SK-N-SH treated with all-trans-retinoic acid at 6 μM for 48 hours (cell line): ENCODE measurements at regions not wholly inside any gene's neighbourhood (a gene's known extent, or its start where the extent isn't known, plus 50 kb on each side); places are given as distances from the start of the nearest gene placed in this dataset.

Experiments
- ATAC-seq: fragments of 200-7000 bp; cut with Tn5 transposase; 3 replicates; pipeline ENCODE4 v1.9.1; 2020; ENCODE audit warnings: mild to moderate bottlenecking, moderate library complexity
- ARNTL ChIP-seq: fragments of 450-650 bp; formaldehyde crosslinking; IDR thresholded peaks from 2 replicates; pipeline ENCODE4 v1.5.0; 2020; ENCODE audit warnings: low read depth, mild to moderate bottlenecking, moderate library complexity, borderline replicate concordance
- BACH2 ChIP-seq: fragments of 250-450 bp; sonication (Bioruptor Pico); IDR thresholded peaks from 2 replicates; pipeline ENCODE4 v1.9.0; 2021; ENCODE audit warnings: mild to moderate bottlenecking, borderline replicate concordance
- CREB5 ChIP-seq: fragments of 250-450 bp; sonication (Bioruptor Pico); IDR thresholded peaks from 2 replicates; pipeline ENCODE4 v1.5.1; 2020; ENCODE audit warnings: low read depth, mild to moderate bottlenecking, moderate library complexity
- CSDC2 ChIP-seq: fragments of 250-450 bp; sonication (Bioruptor Pico); IDR thresholded peaks from 2 replicates; pipeline ENCODE4 v1.5.0; 2020; ENCODE audit warnings: mild to moderate bottlenecking, moderate library complexity
- ESRRG ChIP-seq: fragments of 250-450 bp; sonication (Bioruptor Pico); IDR thresholded peaks from 2 replicates; pipeline ENCODE4 v1.6.1; 2021; ENCODE audit warnings: mild to moderate bottlenecking
- GLIS3 ChIP-seq: fragments of 250-450 bp; sonication (Bioruptor Pico); IDR thresholded peaks from 2 replicates; pipeline ENCODE4 v1.5.0; 2020; ENCODE audit warnings: mild to moderate bottlenecking, moderate library complexity
- ISL1 ChIP-seq: fragments of 250-450 bp; sonication (Bioruptor Pico); IDR thresholded peaks from 2 replicates; pipeline ENCODE4 v2.1.2; 2022; ENCODE audit warnings: mild to moderate bottlenecking, moderate library complexity
- PATZ1 ChIP-seq: fragments of 250-450 bp; sonication (Bioruptor Pico); IDR thresholded peaks from 2 replicates; pipeline ENCODE4 v1.8.0; 2020; ENCODE audit warnings: mild to moderate bottlenecking, moderate library complexity, borderline replicate concordance
- PPARA ChIP-seq: fragments of 250-450 bp; sonication (Bioruptor Pico); IDR thresholded peaks from 2 replicates; pipeline ENCODE4 v1.5.0; 2020; ENCODE audit warnings: mild to moderate bottlenecking, borderline replicate concordance
- RARB ChIP-seq: fragments of 250-450 bp; sonication (Bioruptor Pico); IDR thresholded peaks from 2 replicates; pipeline ENCODE4 v1.8.0; 2021; ENCODE audit warnings: mild to moderate bottlenecking, moderate library complexity
- SNAI2 ChIP-seq: fragments of 250-450 bp; sonication (Bioruptor Pico); IDR thresholded peaks from 2 replicates; pipeline ENCODE4 v1.5.0; 2020; ENCODE audit warnings: mild to moderate bottlenecking, moderate library complexity
- TCF4 ChIP-seq: fragments of 250-450 bp; sonication (Bioruptor Pico); IDR thresholded peaks from 2 replicates; pipeline ENCODE4 v1.8.0; 2021; ENCODE audit warnings: mild to moderate bottlenecking, moderate library complexity, borderline replicate concordance
- TOX ChIP-seq: fragments of 250-450 bp; sonication (Bioruptor Pico); IDR thresholded peaks from 2 replicates; pipeline ENCODE4 v1.8.0; 2021; ENCODE audit warnings: mild to moderate bottlenecking, moderate library complexity, borderline replicate concordance
- TSHZ2 ChIP-seq: fragments of 250-450 bp; sonication (Bioruptor Pico); IDR thresholded peaks from 2 replicates; pipeline ENCODE4 v1.5.0; 2020; ENCODE audit warnings: mild to moderate bottlenecking, moderate library complexity
- ZC3H10 ChIP-seq: fragments of 250-450 bp; sonication (Bioruptor Pico); IDR thresholded peaks from 2 replicates; pipeline ENCODE4 v1.5.1; 2021; ENCODE audit warnings: mild to moderate bottlenecking, moderate library complexity
- ZFP3 ChIP-seq: fragments of 250-450 bp; sonication (Bioruptor Pico); IDR thresholded peaks from 2 replicates; pipeline ENCODE4 v1.5.0; 2020; ENCODE audit warnings: mild to moderate bottlenecking, moderate library complexity
- ZFP30 ChIP-seq: fragments of 450-650 bp; formaldehyde crosslinking; IDR thresholded peaks from 2 replicates; pipeline ENCODE4 v1.5.0; 2022; ENCODE audit warnings: mild to moderate bottlenecking, moderate library complexity
- ZNF565 ChIP-seq: fragments of 450-650 bp; formaldehyde crosslinking; conservative IDR thresholded peaks from 2 replicates; pipeline ENCODE4 v1.5.0; 2020; ENCODE audit warnings: low read depth, mild to moderate bottlenecking, moderate library complexity
- ZNF70 ChIP-seq: fragments of 450-650 bp; formaldehyde crosslinking; IDR thresholded peaks from 2 replicates; pipeline ENCODE4 v1.5.0; 2020; ENCODE audit warnings: mild to moderate bottlenecking, moderate library complexity
- ZNF8 ChIP-seq: fragments of 450-650 bp; formaldehyde crosslinking; IDR thresholded peaks from 2 replicates; pipeline ENCODE4 v1.5.0; 2020; ENCODE audit warnings: mild to moderate bottlenecking, moderate library complexity
- TF ChIP-seq, protein P1 (sequence below): fragments of 250-450 bp; sonication (Bioruptor Pico); IDR thresholded peaks from 2 replicates; pipeline ENCODE4 v1.5.1; 2021; ENCODE audit warnings: mild to moderate bottlenecking, moderate library complexity
- TF ChIP-seq, protein P2 (sequence below): fragments of 250-450 bp; sonication (Bioruptor Pico); IDR thresholded peaks from 2 replicates; pipeline ENCODE4 v1.8.0; 2021; ENCODE audit warnings: low read depth, mild to moderate bottlenecking, moderate library complexity, borderline replicate concordance

GRCh38 chr2:8482432-8482831 lies 199.4 kb upstream of the ID2 start:
- no peak for ATAC-seq
- TF ChIP-seq, protein P1, sequence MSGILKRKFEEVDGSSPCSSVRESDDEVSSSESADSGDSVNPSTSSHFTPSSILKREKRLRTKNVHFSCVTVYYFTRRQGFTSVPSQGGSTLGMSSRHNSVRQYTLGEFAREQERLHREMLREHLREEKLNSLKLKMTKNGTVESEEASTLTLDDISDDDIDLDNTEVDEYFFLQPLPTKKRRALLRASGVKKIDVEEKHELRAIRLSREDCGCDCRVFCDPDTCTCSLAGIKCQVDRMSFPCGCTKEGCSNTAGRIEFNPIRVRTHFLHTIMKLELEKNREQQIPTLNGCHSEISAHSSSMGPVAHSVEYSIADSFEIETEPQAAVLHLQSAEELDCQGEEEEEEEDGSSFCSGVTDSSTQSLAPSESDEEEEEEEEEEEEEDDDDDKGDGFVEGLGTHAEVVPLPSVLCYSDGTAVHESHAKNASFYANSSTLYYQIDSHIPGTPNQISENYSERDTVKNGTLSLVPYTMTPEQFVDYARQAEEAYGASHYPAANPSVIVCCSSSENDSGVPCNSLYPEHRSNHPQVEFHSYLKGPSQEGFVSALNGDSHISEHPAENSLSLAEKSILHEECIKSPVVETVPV (CRISPR knock-in tag): no peak
- TF ChIP-seq, protein P2, sequence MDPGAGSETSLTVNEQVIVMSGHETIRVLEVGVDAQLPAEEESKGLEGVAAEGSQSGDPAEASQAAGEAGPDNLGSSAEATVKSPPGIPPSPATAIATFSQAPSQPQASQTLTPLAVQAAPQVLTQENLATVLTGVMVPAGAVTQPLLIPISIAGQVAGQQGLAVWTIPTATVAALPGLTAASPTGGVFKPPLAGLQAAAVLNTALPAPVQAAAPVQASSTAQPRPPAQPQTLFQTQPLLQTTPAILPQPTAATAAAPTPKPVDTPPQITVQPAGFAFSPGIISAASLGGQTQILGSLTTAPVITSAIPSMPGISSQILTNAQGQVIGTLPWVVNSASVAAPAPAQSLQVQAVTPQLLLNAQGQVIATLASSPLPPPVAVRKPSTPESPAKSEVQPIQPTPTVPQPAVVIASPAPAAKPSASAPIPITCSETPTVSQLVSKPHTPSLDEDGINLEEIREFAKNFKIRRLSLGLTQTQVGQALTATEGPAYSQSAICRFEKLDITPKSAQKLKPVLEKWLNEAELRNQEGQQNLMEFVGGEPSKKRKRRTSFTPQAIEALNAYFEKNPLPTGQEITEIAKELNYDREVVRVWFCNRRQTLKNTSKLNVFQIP (CRISPR knock-in tag): no peak
- no peak for TF ChIP-seq CSDC2 (CRISPR knock-in tag)
- no peak for TF ChIP-seq ZC3H10
- TF ChIP-seq ARNTL (CRISPR knock-in tag): no peak
- TF ChIP-seq RARB (CRISPR knock-in tag): no peak
- TF ChIP-seq ZNF8 (CRISPR knock-in tag): no peak
- TF ChIP-seq BACH2 (CRISPR knock-in tag): no peak
- no peak for TF ChIP-seq GLIS3 (CRISPR knock-in tag)
- no peak for TF ChIP-seq PATZ1
- no peak for TF ChIP-seq ISL1
- TF ChIP-seq ZNF70 (CRISPR knock-in tag): no peak
- no peak for TF ChIP-seq ZNF565

GRCh38 chr2:8484502-8485283 lies 197.2 kb upstream of the ID2 start:
- TF ChIP-seq ZFP30 (CRISPR knock-in tag) (no peak), BACH2 (CRISPR knock-in tag) (no peak), TCF4 (CRISPR knock-in tag) (no peak), ARNTL (CRISPR knock-in tag) (no peak), PPARA (CRISPR knock-in tag) (no peak), ZFP3 (CRISPR knock-in tag) (no peak), TSHZ2 (no peak), ESRRG (CRISPR knock-in tag) (no peak), ISL1 (no peak), ZNF565 (no peak), PATZ1 (no peak), CREB5 (no peak), GLIS3 (CRISPR knock-in tag) (no peak), RARB (CRISPR knock-in tag) (no peak), SNAI2 (CRISPR knock-in tag) (no peak), TOX (CRISPR knock-in tag) (no peak), ZNF70 (CRISPR knock-in tag) (no peak), ZC3H10 (no peak)
- TF ChIP-seq, protein P2 (CRISPR knock-in tag): no peak
- TF ChIP-seq, protein P1 (CRISPR knock-in tag): no peak
- TF ChIP-seq, all 23 proteins: peak for 0
- ATAC-seq: no peak
